ENCODE measurements at regions not wholly inside any gene's neighbourhood (a gene's known extent, or its start where the extent isn't known, plus 50 kb on each side); places are given as distances from the start of the nearest gene placed in this dataset.

DNA sequence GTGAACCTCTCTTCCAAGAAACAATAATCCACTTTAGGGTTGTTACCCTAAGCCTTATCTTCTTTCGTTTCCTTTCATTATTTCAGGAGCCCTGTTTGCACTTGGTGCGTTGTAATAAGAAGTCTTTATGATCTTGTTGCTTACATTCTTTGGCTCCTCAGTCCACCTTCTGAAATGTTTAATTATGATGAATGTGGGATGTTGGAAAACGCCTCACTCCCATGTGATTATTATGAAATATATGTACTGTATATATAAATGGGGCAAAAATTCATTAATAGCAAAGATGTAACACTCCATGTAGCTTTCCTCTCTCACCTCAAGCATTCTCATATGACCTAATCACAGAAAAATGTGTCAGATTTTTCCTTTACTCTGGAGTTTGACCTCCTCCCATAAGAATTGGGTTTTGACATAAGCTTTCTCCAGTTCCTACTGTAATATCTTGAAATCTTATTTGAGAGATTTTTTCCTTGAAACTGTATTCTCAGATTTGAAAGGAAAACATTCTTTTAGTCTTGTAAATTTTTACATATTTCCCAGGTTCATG lies 397.2 kb upstream of the FANCL start:
- TF ChIP-seq EZH2 (IDR thresholded peaks at IDR 0.05; ENCODE audit: insufficient read depth, poor library complexity, severe bottlenecking), result no peak
- TF ChIP-seq EZH2phosphoT487 (IDR thresholded peaks at IDR 0.05; ENCODE audit: insufficient read depth, low read depth), result no peak

Measured in GM23248 (cell line).